ENCODE measurements at regions not wholly inside any gene's neighbourhood (a gene's known extent, or its start where the extent isn't known, plus 50 kb on each side); places are given as distances from the start of the nearest gene placed in this dataset.

DNA sequence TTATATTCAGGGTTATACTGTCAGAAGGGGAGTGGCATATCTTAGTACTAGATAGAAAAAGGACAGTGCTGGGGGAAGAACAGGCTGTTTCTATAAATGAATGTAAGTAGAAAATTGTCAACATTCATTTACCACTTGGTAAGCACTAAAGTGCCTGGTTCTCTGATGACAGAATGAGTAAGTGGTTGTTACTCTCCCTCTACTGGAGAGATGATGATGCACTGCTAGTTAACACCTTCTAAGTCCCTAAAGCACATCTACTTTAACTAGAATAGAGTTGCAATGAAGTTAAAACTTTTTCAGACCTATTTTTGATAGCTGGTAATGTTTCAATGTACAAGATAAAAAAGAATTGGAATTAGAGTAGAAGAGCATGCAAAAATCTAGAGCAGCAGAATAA is 214.5 kb downstream of the KLHL4 start:
- Histone ChIP-seq H3K9me2 (no peaks in the 10 kb centered on the region; the same call in 1 of the 2 replicates), H3K4me2 (no peak overlapping the region), H3F3A (replicated peaks; ENCODE audit: insufficient read depth) (no peaks in the 10 kb centered on the region), H4K20me1 (ENCODE audit: insufficient read depth) (no peaks in the 10 kb centered on the region), H3K4me3 (ENCODE audit: low read depth in 2 of 2, low read length in 1 of 2) (no peak overlapping the region), H3K27me3 (ENCODE audit: insufficient read depth) (no peaks in the 10 kb centered on the region; the same call in 1 of the 2 replicates), H3K79me2 (ENCODE audit: insufficient read depth) (no peaks in the 10 kb centered on the region; the same call in 1 of the 2 replicates), H3K9ac (no peak overlapping the region), H3K36me3 (replicated peaks in 1 of 2; ENCODE audit: control insufficient read depth in 1 of 2, insufficient read depth in 2 of 2, low read length in 1 of 2) (no peaks in the 10 kb centered on the region), H3K27ac (ENCODE audit: low read depth in 2 of 2, low read length in 1 of 2) (no peak overlapping the region), H3K4me1 (ENCODE audit: control insufficient read depth in 1 of 2, insufficient read depth in 2 of 2, low read depth in 1 of 2, low read length in 1 of 2) (no peaks in the 10 kb centered on the region), H3K9me3 (no peaks in the 10 kb centered on the region), H2AFZ (ENCODE audit: low read depth) (no peak overlapping the region)
- no peak for DNase-seq
- CTCF ChIA-PET: no interaction called here
- POLR2A ChIA-PET: no interaction called here
- no peak for TF ChIP-seq FOSL2 (IDR thresholded peaks at IDR 0.05; ENCODE audit: borderline replicate concordance, low read depth)

DNA sequence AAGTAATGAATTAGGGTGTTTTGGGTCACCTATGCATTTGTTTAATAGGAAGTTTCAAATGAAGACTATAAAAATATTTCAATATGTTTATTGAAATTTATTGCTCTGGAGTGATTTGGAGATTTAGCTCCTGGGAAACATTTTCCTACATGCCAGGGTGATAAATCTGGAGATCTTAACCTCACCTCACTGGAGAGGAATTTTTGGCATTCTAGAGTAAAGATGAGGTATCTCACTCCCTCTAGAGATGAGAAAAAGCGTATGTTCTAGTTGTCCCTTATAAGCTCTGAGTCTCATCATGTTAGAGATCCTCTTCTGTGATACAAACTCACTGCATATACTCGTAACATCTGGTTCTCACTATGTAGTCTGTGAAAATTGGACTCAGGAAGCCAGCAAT is 219.0 kb downstream of the KLHL4 start:
- no peak for DNase-seq
- Histone ChIP-seq H3K79me2 (ENCODE audit: insufficient read depth) (no peaks in the 10 kb centered on the region; the same call in 1 of the 2 replicates), H3K27me3 (ENCODE audit: insufficient read depth) (peaks cover 8% of the 10 kb centered on the region; the same call in 1 of the 2 replicates), H3K27ac (ENCODE audit: low read depth in 2 of 2, low read length in 1 of 2) (no peak overlapping the region), H3K9ac (no peak overlapping the region), H3K36me3 (replicated peaks in 1 of 2; ENCODE audit: control insufficient read depth in 1 of 2, insufficient read depth in 2 of 2, low read length in 1 of 2) (no peaks in the 10 kb centered on the region), H3F3A (replicated peaks; ENCODE audit: insufficient read depth) (no peaks in the 10 kb centered on the region), H2AFZ (ENCODE audit: low read depth) (no peak overlapping the region), H3K4me2 (no peak overlapping the region), H3K9me2 (no peaks in the 10 kb centered on the region; the same call in 1 of the 2 replicates), H4K20me1 (ENCODE audit: insufficient read depth) (no peaks in the 10 kb centered on the region), H3K9me3 (no peaks in the 10 kb centered on the region), H3K4me1 (ENCODE audit: control insufficient read depth in 1 of 2, insufficient read depth in 2 of 2, low read depth in 1 of 2, low read length in 1 of 2) (no peaks in the 10 kb centered on the region), H3K4me3 (ENCODE audit: low read depth in 2 of 2, low read length in 1 of 2) (no peak overlapping the region)
- no peak for TF ChIP-seq IRF3 (IDR thresholded peaks at IDR 0.05; ENCODE audit: low read depth, low read length)
- no peak for TF ChIP-seq JUND (IDR thresholded peaks at IDR 0.05)
- TF ChIP-seq CHD2 (IDR thresholded peaks at IDR 0.05; ENCODE audit: low read length, partially characterized antibody): no peak
- no peak for TF ChIP-seq PBX3 (IDR thresholded peaks at IDR 0.05)
- TF ChIP-seq RCOR1 (IDR thresholded peaks at IDR 0.05; ENCODE audit: low read length): no peak
- no peak for TF ChIP-seq SMC3 (IDR thresholded peaks at IDR 0.05; ENCODE audit: low read depth, low read length)
- no peak for TF ChIP-seq MXI1 (IDR thresholded peaks at IDR 0.05; ENCODE audit: low read depth, low read length)
- no peak for TF ChIP-seq GABPA (IDR thresholded peaks at IDR 0.05; ENCODE audit: low read depth)
- TF ChIP-seq SIN3A (IDR thresholded peaks at IDR 0.05; ENCODE audit: borderline replicate concordance, low read depth, low read length): no peak
- TF ChIP-seq, protein P1, sequence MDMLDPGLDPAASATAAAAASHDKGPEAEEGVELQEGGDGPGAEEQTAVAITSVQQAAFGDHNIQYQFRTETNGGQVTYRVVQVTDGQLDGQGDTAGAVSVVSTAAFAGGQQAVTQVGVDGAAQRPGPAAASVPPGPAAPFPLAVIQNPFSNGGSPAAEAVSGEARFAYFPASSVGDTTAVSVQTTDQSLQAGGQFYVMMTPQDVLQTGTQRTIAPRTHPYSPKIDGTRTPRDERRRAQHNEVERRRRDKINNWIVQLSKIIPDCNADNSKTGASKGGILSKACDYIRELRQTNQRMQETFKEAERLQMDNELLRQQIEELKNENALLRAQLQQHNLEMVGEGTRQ (IDR thresholded peaks at IDR 0.05; ENCODE audit: borderline replicate concordance, low read depth, low read length): no peak
- TF ChIP-seq MAX (IDR thresholded peaks at IDR 0.05; ENCODE audit: low read depth): no peak
- TF ChIP-seq EP300 (IDR thresholded peaks at IDR 0.05; ENCODE audit: borderline replicate concordance in 1 of 2, low read depth in 1 of 2, low read length in 1 of 2): no peak
- no peak for TF ChIP-seq FOXM1 (IDR thresholded peaks at IDR 0.05; ENCODE audit: low read depth)
- no peak for TF ChIP-seq RFX5 (IDR thresholded peaks at IDR 0.05; ENCODE audit: low read length)
- no peak for TF ChIP-seq NRF1 (IDR thresholded peaks at IDR 0.05; ENCODE audit: low read depth, low read length)
- no peak for TF ChIP-seq FOSL2 (IDR thresholded peaks at IDR 0.05; ENCODE audit: borderline replicate concordance, low read depth)
- POLR2A ChIA-PET: no interaction called here
- CTCF ChIA-PET: no interaction called here
- 3% methylated on average over 2 of the region's 2 CpGs for WGBS (ENCODE audit: low lambda C conversion rate)

All from SK-N-SH (cell line).